ENCODE measurements at regions not wholly inside any gene's neighbourhood (a gene's known extent, or its start where the extent isn't known, plus 50 kb on each side); places are given as distances from the start of the nearest gene placed in this dataset.

DNA sequence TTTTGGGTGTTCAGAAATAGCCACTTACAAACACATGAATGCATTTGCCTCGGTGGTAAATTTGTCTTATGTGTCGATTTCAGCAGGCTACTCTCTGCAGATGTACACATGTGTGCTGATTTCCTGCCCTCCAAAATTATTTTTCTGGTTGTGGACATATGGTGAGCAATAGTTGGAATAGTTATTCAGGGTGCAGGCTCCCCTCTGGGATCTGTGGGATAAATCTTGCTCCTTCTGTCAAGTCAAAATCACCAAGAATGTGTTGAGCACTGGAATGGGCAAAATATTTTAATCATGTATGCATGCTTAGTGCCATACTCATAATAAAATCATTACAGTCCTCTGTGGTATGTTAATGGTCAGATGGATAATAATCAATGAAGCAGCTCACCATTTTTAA lies 684.5 kb downstream of the BCL11A start:
- H2AFZ ChIP-seq (ENCODE audit: insufficient read depth, low read depth, low read length, poor library complexity, severe bottlenecking): no peak overlapping the region
- H3K9me3 ChIP-seq (ENCODE audit: control extremely low read depth in 1 of 3, control insufficient read depth in 2 of 3, insufficient read depth in 1 of 3, low read length in 2 of 3): no peaks in the 10 kb centered on the region
- DNase-seq (no peak), ATAC-seq (ENCODE audit: low read depth) (no peak)
- no peaks in the 10 kb centered on the region for H3K4me1 Mint-ChIP-seq
- H3K79me2 ChIP-seq (ENCODE audit: control insufficient read depth, insufficient read depth, low read length): no peaks in the 10 kb centered on the region
- POLR2A ChIA-PET: no interaction called here
- no peaks in the 10 kb centered on the region for H3K36me3 ChIP-seq (replicated peaks in 1 of 2; ENCODE audit: control extremely low read depth in 1 of 2, control insufficient read depth in 1 of 2, extremely low read depth in 1 of 2, insufficient read depth in 2 of 2, low read length in 1 of 2)
- 92% methylated on average over 2 of the region's 2 CpGs for WGBS (ENCODE audit: insufficient coverage)
- TF ChIP-seq EZH2 (IDR thresholded peaks at IDR 0.05; ENCODE audit: borderline replicate concordance, insufficient read depth, low read depth, low read length, poor library complexity, severe bottlenecking): no peak
- TF ChIP-seq, protein P1, sequence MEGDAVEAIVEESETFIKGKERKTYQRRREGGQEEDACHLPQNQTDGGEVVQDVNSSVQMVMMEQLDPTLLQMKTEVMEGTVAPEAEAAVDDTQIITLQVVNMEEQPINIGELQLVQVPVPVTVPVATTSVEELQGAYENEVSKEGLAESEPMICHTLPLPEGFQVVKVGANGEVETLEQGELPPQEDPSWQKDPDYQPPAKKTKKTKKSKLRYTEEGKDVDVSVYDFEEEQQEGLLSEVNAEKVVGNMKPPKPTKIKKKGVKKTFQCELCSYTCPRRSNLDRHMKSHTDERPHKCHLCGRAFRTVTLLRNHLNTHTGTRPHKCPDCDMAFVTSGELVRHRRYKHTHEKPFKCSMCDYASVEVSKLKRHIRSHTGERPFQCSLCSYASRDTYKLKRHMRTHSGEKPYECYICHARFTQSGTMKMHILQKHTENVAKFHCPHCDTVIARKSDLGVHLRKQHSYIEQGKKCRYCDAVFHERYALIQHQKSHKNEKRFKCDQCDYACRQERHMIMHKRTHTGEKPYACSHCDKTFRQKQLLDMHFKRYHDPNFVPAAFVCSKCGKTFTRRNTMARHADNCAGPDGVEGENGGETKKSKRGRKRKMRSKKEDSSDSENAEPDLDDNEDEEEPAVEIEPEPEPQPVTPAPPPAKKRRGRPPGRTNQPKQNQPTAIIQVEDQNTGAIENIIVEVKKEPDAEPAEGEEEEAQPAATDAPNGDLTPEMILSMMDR (IDR thresholded peaks at IDR 0.05): no peak
- H3K27ac ChIP-seq (ENCODE audit: low read length in 2 of 2): no peak overlapping the region
- no peak overlapping the region for H3K27ac Mint-ChIP-seq
- no peak overlapping the region for H3K4me3 ChIP-seq (ENCODE audit: control extremely low read depth in 1 of 5, extremely low read depth in 1 of 5, insufficient read depth in 1 of 5, low read depth in 2 of 5, low read length in 4 of 5)
- H3K27me3 Mint-ChIP-seq: no peaks in the 10 kb centered on the region
- H3K4me3 Mint-ChIP-seq: no peak overlapping the region
- H3K27me3 ChIP-seq (replicated peaks in 1 of 4; ENCODE audit: control extremely low read depth in 1 of 4, control insufficient read depth in 3 of 4, insufficient read depth in 4 of 4, low read length in 3 of 4): no peaks in the 10 kb centered on the region
- H3K9me3 Mint-ChIP-seq (ENCODE audit: insufficient read depth): no peaks in the 10 kb centered on the region
- intact Hi-C loops (cut with micrococcal nuclease): no loop called here
- no peak overlapping the region for H3K9ac ChIP-seq (ENCODE audit: low read length)
- H4K20me1 ChIP-seq (ENCODE audit: control insufficient read depth, insufficient read depth, low read length, poor library complexity, severe bottlenecking): no peaks in the 10 kb centered on the region
- no peak overlapping the region for H3K4me2 ChIP-seq (replicated peaks; ENCODE audit: low read depth, low read length, poor library complexity, severe bottlenecking)
- H3K4me1 ChIP-seq (ENCODE audit: control insufficient read depth in 2 of 2, insufficient read depth in 2 of 2, low read length in 2 of 2): no peaks in the 10 kb centered on the region
- CTCF ChIA-PET: no interaction called here

DNA sequence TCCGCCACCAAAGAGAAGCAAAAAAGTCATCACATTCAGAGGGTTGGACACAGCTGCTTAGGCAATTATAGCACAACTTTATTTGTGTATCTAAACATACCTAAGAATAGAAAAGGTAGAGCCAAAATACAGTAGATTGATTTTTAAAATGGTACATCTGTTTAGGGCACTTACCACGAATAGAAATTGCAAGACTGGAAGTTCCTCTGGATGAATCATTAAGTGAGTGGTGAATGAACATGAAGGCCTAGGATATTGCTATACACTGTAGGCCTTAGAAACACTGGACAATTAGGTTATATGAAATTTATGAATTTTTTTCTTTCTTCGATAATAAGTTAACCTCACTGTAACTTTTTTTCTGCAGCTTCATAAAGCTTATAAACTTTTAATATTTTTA lies 687.0 kb downstream of the BCL11A start:
- H2AFZ ChIP-seq (ENCODE audit: insufficient read depth, low read depth, low read length, poor library complexity, severe bottlenecking): no peak overlapping the region
- no peaks in the 10 kb centered on the region for H3K79me2 ChIP-seq (ENCODE audit: control insufficient read depth, insufficient read depth, low read length)
- no peaks in the 10 kb centered on the region for H3K27me3 ChIP-seq (replicated peaks in 1 of 4; ENCODE audit: control extremely low read depth in 1 of 4, control insufficient read depth in 3 of 4, insufficient read depth in 4 of 4, low read length in 3 of 4)
- CTCF ChIA-PET: no interaction called here
- no peaks in the 10 kb centered on the region for H3K27me3 Mint-ChIP-seq
- H3K4me3 ChIP-seq (ENCODE audit: control extremely low read depth in 1 of 5, extremely low read depth in 1 of 5, insufficient read depth in 1 of 5, low read depth in 2 of 5, low read length in 4 of 5): no peak overlapping the region
- TF ChIP-seq EZH2 (IDR thresholded peaks at IDR 0.05; ENCODE audit: borderline replicate concordance, insufficient read depth, low read depth, low read length, poor library complexity, severe bottlenecking): no peak
- TF ChIP-seq, protein P1 (IDR thresholded peaks at IDR 0.05): no peak
- H3K4me2 ChIP-seq (replicated peaks; ENCODE audit: low read depth, low read length, poor library complexity, severe bottlenecking): no peak overlapping the region
- H3K9ac ChIP-seq (ENCODE audit: low read length): no peak overlapping the region
- POLR2A ChIA-PET: no interaction called here
- no peaks in the 10 kb centered on the region for H4K20me1 ChIP-seq (ENCODE audit: control insufficient read depth, insufficient read depth, low read length, poor library complexity, severe bottlenecking)
- H3K4me1 ChIP-seq (ENCODE audit: control insufficient read depth in 2 of 2, insufficient read depth in 2 of 2, low read length in 2 of 2): no peaks in the 10 kb centered on the region
- H3K9me3 Mint-ChIP-seq (ENCODE audit: insufficient read depth): peaks cover 9% of the 10 kb centered on the region
- DNase-seq: no peak
- H3K36me3 ChIP-seq (replicated peaks in 1 of 2; ENCODE audit: control extremely low read depth in 1 of 2, control insufficient read depth in 1 of 2, extremely low read depth in 1 of 2, insufficient read depth in 2 of 2, low read length in 1 of 2): no peaks in the 10 kb centered on the region
- no peak for ATAC-seq (ENCODE audit: low read depth)
- peaks cover 0 to 8% (median 6%) of the 10 kb centered on the region in 3 donors for H3K9me3 ChIP-seq (ENCODE audit: control extremely low read depth in 1 of 3, control insufficient read depth in 2 of 3, insufficient read depth in 1 of 3, low read length in 2 of 3)
- H3K27ac Mint-ChIP-seq: no peak overlapping the region
- intact Hi-C loops (cut with micrococcal nuclease): no loop called here
- H3K4me3 Mint-ChIP-seq: no peak overlapping the region
- no peaks in the 10 kb centered on the region for H3K4me1 Mint-ChIP-seq
- no peak overlapping the region for H3K27ac ChIP-seq (ENCODE audit: low read length in 2 of 2)
- WGBS (ENCODE audit: insufficient coverage): no CpG with 5 or more reads among the region's 3 CpGs
